ENCODE measurements at regions not wholly inside any gene's neighbourhood (a gene's known extent, or its start where the extent isn't known, plus 50 kb on each side); places are given as distances from the start of the nearest gene placed in this dataset.

GRCh38 chr4:167475951-167476350 is 241.7 kb upstream of the SPOCK3 start:
- TF ChIP-seq POLR2AphosphoS5 (IDR thresholded peaks at IDR 0.05; ENCODE audit: low read depth, low read length) (no peak), TAF1 (IDR thresholded peaks at IDR 0.05; ENCODE audit: low read depth, low read length) (no peak), POU2F2 (IDR thresholded peaks at IDR 0.05; ENCODE audit: low read depth, low read length) (no peak), POLR2A (IDR thresholded peaks at IDR 0.05; ENCODE audit: low read depth, low read length) (no peak), PAX5 (IDR thresholded peaks at IDR 0.05; ENCODE audit: insufficient read depth, low read length, severe bottlenecking) (no peak), SPI1 (IDR thresholded peaks at IDR 0.05; ENCODE audit: low read depth, low read length) (no peak)

All from GM12891 (cell line).